ENCODE measurements at regions not wholly inside any gene's neighbourhood (a gene's known extent, or its start where the extent isn't known, plus 50 kb on each side); places are given as distances from the start of the nearest gene placed in this dataset.
"Not testable (repeated sequence)": the region's sequence is repeated elsewhere in the genome, so short reads cannot be mapped to it uniquely, and the experiment has no call there.

- Histone ChIP-seq H4K20me1 (ENCODE audit: insufficient read depth, low read length) (no peaks in the 10 kb centered on the region), H3K27ac (ENCODE audit: low read depth, low read length) (no peak overlapping the region), H3K4me3 (ENCODE audit: insufficient read depth, low read depth, low read length) (no peak overlapping the region), H3K9me3 (ENCODE audit: insufficient read depth, low read depth, low read length) (no peaks in the 10 kb centered on the region), H3K36me3 (ENCODE audit: insufficient read depth, low read length) (no peaks in the 10 kb centered on the region), H2AFZ (ENCODE audit: low read depth, low read length) (no peak overlapping the region), H3K4me2 (ENCODE audit: low read length) (no peak overlapping the region), H3K9ac (ENCODE audit: low read length) (no peak overlapping the region), H3K79me2 (ENCODE audit: insufficient read depth, low read length) (no peaks in the 10 kb centered on the region), H3K27me3 (ENCODE audit: insufficient read depth, low read length) (no peaks in the 10 kb centered on the region), H3K4me1 (ENCODE audit: insufficient read depth, low read length) (no peaks in the 10 kb centered on the region)
- Mint-ChIP-seq H3K27me3 (ENCODE audit: low read depth, unreplicated experiment) (no peaks in the 10 kb centered on the region), H3K27ac (ENCODE audit: unreplicated experiment) (no peak overlapping the region), H3K4me1 (ENCODE audit: low read depth, unreplicated experiment) (peaks cover 2% of the 10 kb centered on the region), H3K9me3 (ENCODE audit: unreplicated experiment) (peaks cover 4% of the 10 kb centered on the region), H3K36me3 (ENCODE audit: low read depth, unreplicated experiment) (no peaks in the 10 kb centered on the region), H3K4me3 (ENCODE audit: unreplicated experiment) (no peak overlapping the region)
- FAIRE-seq (no peak), DNase-seq (ENCODE audit: low read depth) (no peak)
- TF ChIP-seq CTCF (IDR thresholded peaks at IDR 0.05; ENCODE audit: insufficient read depth, low read depth, low read length) = no peak
- TF ChIP-seq EZH2 (IDR thresholded peaks at IDR 0.05; ENCODE audit: insufficient read depth, low read length) = no peak
Observed at GRCh38 chr5:106633825-106634224, 1036.9 kb downstream of the EFNA5 start.

- H3K4me3 Mint-ChIP-seq (ENCODE audit: unreplicated experiment); FAIRE-seq: not testable (repeated sequence)
Observed at GRCh38 chr5:106628456-106628855, 1042.3 kb downstream of the EFNA5 start.

GRCh38 chr5:106610041-106610440, 1060.7 kb downstream of the EFNA5 start:
- H3K4me3 ChIP-seq (ENCODE audit: insufficient read depth, low read depth, low read length) = no peak overlapping the region
- H3K9me3 ChIP-seq (ENCODE audit: insufficient read depth, low read depth, low read length) = no peaks in the 10 kb centered on the region
- H3K27ac ChIP-seq (ENCODE audit: low read depth, low read length) = no peak overlapping the region
- no peaks in the 10 kb centered on the region for H3K36me3 ChIP-seq (ENCODE audit: insufficient read depth, low read length)
- TF ChIP-seq CTCF (IDR thresholded peaks at IDR 0.05; ENCODE audit: insufficient read depth, low read depth, low read length) (no peak), EZH2 (IDR thresholded peaks at IDR 0.05; ENCODE audit: insufficient read depth, low read length) (no peak)
- no peaks in the 10 kb centered on the region for H3K36me3 Mint-ChIP-seq (ENCODE audit: low read depth, unreplicated experiment)
- no peaks in the 10 kb centered on the region for H3K4me1 Mint-ChIP-seq (ENCODE audit: low read depth, unreplicated experiment)
- H3K27ac Mint-ChIP-seq (ENCODE audit: unreplicated experiment) = no peak overlapping the region
- FAIRE-seq (no peak), DNase-seq (ENCODE audit: low read depth) (no peak)
- H3K4me1 ChIP-seq (ENCODE audit: insufficient read depth, low read length) = no peaks in the 10 kb centered on the region
- H3K27me3 Mint-ChIP-seq (ENCODE audit: low read depth, unreplicated experiment) = no peaks in the 10 kb centered on the region
- no peak overlapping the region for H3K4me2 ChIP-seq (ENCODE audit: low read length)
- H3K9me3 Mint-ChIP-seq (ENCODE audit: unreplicated experiment) = no peaks in the 10 kb centered on the region
- H3K4me3 Mint-ChIP-seq (ENCODE audit: unreplicated experiment) = no peak overlapping the region
- H4K20me1 ChIP-seq (ENCODE audit: insufficient read depth, low read length) = no peaks in the 10 kb centered on the region
- H3K79me2 ChIP-seq (ENCODE audit: insufficient read depth, low read length) = no peaks in the 10 kb centered on the region
- no peaks in the 10 kb centered on the region for H3K27me3 ChIP-seq (ENCODE audit: insufficient read depth, low read length)
- H3K9ac ChIP-seq (ENCODE audit: low read length) = no peak overlapping the region
- H2AFZ ChIP-seq (ENCODE audit: low read depth, low read length) = no peak overlapping the region

More at GRCh38 chr5:106628456-106628855, 1042.3 kb downstream of the EFNA5 start:
- not testable (repeated sequence) for H3K79me2 ChIP-seq (ENCODE audit: insufficient read depth, low read length); H3K27me3 Mint-ChIP-seq (ENCODE audit: low read depth, unreplicated experiment); H3K36me3 ChIP-seq (ENCODE audit: insufficient read depth, low read length); H3K27ac ChIP-seq (ENCODE audit: low read depth, low read length); H3K27me3 ChIP-seq (ENCODE audit: insufficient read depth, low read length); DNase-seq (ENCODE audit: low read depth); H3K36me3 Mint-ChIP-seq (ENCODE audit: low read depth, unreplicated experiment); H3K27ac Mint-ChIP-seq (ENCODE audit: unreplicated experiment); H2AFZ ChIP-seq (ENCODE audit: low read depth, low read length); H3K4me1 Mint-ChIP-seq (ENCODE audit: low read depth, unreplicated experiment); H3K9me3 Mint-ChIP-seq (ENCODE audit: unreplicated experiment); H3K9me3 ChIP-seq (ENCODE audit: insufficient read depth, low read depth, low read length); H3K4me1 ChIP-seq (ENCODE audit: insufficient read depth, low read length); H3K9ac ChIP-seq (ENCODE audit: low read length); H4K20me1 ChIP-seq (ENCODE audit: insufficient read depth, low read length); H3K4me2 ChIP-seq (ENCODE audit: low read length); H3K4me3 ChIP-seq (ENCODE audit: insufficient read depth, low read depth, low read length)

All from astrocyte (in vitro differentiated cells and primary cell).